ENCODE measurements at regions not wholly inside any gene's neighbourhood (a gene's known extent, or its start where the extent isn't known, plus 50 kb on each side); places are given as distances from the start of the nearest gene placed in this dataset.

DNA sequence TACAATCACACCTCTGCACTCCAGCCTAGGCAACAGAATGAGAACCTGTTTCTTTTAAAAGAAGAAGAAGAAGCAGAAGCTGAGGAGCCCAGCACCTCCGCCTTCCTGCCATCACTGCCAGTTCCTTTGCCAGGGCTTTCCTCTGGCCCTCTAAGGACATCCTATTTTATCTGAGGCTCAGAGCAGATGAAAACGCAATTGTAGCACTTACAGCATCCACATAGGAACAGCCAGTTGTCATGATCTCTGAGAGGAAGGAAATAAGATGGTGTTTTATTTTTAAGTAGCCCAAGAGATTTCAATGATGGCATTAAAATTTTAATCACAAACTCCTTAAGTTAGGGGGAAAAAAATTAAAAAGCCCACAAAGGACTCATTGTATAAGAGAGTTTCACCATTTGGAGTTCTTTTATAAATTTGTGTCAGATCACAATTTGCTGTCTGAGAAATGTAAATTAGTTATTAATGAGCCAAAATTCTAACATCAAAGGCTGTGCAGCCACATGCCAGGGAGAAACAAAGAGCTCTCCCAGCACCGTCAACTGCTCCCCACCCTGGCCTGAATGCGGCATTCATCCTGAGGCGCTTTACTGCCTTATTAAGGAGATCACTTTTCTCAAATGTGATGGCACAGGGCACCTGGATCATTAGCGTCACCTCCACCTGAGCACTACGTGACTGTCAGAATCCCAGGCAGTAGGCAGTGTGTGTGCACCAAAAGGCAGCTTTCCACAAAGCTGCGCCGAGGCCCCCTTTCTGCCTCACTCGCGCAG lies 393.0 kb downstream of the FOXO1 start:
- TF ChIP-seq, protein P1, sequence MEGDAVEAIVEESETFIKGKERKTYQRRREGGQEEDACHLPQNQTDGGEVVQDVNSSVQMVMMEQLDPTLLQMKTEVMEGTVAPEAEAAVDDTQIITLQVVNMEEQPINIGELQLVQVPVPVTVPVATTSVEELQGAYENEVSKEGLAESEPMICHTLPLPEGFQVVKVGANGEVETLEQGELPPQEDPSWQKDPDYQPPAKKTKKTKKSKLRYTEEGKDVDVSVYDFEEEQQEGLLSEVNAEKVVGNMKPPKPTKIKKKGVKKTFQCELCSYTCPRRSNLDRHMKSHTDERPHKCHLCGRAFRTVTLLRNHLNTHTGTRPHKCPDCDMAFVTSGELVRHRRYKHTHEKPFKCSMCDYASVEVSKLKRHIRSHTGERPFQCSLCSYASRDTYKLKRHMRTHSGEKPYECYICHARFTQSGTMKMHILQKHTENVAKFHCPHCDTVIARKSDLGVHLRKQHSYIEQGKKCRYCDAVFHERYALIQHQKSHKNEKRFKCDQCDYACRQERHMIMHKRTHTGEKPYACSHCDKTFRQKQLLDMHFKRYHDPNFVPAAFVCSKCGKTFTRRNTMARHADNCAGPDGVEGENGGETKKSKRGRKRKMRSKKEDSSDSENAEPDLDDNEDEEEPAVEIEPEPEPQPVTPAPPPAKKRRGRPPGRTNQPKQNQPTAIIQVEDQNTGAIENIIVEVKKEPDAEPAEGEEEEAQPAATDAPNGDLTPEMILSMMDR (IDR thresholded peaks at IDR 0.05), result no peak

DNA sequence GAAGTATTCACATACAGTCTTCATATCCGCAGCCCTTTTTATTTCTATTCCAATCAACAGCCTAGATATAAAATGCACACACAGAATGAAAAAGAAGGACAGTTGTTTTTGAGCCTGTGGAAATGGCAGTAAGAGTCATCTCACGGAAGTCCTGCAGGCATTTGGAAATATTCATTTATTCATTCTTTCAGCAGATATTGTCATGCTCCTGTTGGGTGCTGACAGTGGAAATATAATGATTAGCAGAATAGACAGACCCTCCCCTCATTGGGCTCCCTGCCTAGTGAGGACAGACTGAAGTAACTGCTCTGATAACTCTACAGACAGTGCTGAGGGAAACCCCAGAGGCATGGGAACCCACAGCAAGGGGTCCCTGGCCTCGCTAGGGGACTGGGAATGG lies 392.3 kb downstream of the FOXO1 start:
- TF ChIP-seq, protein P1 (IDR thresholded peaks at IDR 0.05), result no peak

DNA sequence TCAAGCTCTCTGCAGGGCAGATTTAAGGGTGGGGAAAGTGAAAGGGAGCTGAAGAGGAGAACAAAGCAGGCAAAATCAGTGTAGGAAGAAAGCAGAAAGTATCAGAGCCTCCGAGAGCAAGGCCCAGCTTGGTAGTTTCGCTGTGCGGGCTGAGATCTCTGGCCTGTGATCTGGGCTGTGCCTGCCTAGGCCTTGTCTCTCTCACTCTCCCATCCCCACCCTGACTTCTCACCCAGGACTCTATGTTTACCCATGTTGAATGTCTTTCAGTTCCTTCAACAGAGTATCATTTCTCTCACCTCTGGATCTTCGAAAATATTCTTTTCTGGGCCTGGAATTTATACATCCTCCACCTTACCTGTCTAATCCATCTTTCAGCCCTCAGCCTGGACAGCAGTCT lies 391.3 kb downstream of the FOXO1 start:
- TF ChIP-seq, protein P1 (IDR thresholded peaks at IDR 0.05), result no peak

DNA sequence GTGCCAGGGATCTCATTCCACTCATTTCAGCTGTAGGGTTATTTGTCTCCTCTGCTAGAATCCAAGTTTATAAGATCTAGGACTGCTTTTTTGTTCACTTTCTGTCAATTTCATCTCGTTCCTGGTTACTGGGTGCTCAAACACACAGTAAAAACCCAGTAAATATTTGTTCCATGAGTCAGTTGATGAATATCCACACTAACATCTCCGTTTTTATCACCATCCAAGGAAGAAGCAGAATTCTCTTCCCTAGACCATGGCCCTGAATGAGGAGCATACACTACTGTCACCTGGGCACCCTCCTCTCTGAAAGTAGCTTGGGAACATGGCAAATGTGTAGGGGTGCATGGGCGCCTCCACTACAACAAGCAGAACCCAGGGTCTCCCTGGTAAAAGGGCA lies 390.8 kb downstream of the FOXO1 start:
- TF ChIP-seq, protein P1 (IDR thresholded peaks at IDR 0.05), result no peak

DNA sequence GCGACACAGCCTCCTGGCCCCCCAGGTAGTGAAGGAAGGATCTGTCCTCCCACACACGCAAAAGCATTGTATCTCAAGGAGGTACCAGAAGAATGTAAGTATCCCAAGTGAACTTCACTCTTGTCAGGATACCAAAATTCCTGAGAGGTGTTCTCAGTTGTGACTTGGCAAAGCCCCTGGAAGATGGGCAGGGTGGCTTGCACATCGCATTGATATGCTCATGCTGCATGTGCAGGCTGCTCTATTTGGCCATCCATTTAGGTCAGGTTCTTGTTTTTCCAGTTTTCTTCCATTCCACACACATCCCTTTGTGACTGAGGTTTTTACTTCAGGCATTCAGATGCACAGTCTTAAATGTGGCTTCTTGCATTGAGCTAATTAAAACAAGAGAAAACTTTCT lies 382.8 kb downstream of the FOXO1 start:
- TF ChIP-seq, protein P1 (IDR thresholded peaks at IDR 0.05), result no peak

DNA sequence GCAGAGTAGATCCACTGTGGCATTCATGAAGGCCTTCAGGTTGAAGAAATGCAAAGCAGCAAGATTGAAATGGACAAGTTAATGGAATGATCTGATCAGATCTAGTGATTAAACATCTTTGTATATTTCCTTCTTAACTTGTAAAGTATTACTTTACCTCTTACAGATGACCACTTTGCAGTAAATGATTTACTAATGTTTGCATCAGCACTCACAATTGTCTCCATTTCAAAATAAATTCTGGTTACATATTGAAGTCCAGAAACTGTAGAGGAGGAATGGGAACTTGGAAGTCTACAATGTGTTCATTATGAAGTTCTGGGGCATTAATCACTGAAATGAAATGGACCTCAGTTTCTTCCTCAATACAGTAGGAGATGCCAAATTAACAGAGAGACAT lies 380.8 kb downstream of the FOXO1 start:
- TF ChIP-seq, protein P1 (IDR thresholded peaks at IDR 0.05), result no peak

DNA sequence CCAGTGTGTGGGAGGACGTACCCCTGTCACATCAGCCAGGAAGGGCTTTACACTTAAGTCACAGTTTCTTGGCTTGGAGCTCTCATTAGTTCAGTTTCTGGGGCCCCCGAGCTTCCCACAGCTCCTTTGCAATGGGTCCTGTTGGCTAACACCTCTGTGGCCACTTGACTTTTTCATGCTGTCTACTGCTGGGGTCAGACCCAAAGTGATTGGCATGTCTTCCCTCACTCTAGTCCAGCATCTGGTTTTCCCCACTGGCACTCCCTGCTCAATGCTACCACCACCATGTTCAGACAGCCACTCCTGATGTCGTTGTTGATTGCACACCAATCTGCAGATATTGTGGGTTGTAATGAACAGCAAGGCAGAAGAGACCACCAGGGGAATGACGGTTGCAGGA lies 379.0 kb downstream of the FOXO1 start:
- TF ChIP-seq, protein P1 (IDR thresholded peaks at IDR 0.05), result no peak

DNA sequence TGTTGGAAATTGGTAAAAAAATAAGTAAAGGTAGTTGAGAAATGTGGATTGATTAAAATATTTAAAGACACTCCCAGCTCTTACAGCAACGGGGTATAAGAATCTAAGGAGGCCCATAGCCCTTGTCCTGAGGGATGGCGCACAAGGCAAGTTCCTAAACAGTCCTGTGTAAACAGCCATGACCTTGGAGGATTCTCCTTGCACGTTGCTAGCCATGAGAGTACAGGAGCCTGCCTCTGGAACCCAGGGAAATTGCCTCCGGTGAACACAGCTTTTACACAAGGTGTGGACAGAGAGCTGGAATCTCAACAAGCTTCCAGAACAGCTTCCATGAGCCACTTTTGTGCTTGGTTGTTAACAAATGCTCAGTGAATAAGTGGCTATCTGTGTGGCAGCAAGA lies 378.2 kb downstream of the FOXO1 start:
- TF ChIP-seq, protein P1 (IDR thresholded peaks at IDR 0.05), result no peak
